NCI-H2227 (cell line): ENCODE measurements at regions not wholly inside any gene's neighbourhood (a gene's known extent, or its start where the extent isn't known, plus 50 kb on each side); places are given as distances from the start of the nearest gene placed in this dataset.

Experiments
- DNase-seq: peaks from one replicate; lab custom pipeline; 2025; ENCODE audit not compliant: unreplicated experiment; lab: John Stamatoyannopoulos, UW

DNA sequence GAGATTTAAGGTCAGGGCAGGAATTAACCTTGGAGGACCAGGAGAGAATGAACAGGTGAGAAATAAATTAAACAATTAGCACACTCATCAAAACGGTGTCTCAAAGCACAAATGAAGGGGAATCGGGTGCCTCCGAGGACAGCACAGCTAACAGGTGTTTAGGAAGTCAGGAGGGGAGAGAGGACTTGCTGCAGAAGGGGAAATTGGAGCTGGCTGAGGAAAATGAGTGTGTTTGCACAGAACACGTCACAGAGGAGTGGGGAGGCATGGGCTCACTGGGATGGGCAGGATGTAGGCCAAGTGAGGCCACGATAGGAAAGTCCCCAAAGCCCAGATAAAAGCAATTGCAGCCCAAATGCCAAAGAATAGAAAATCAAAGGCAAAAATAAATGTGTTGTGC, 121.7 kb downstream of the ZNF664 start:
- no peak for DNase-seq

- DNase-seq = no peak
These were observed 123.1 kb downstream of the ZNF664 start for GRCh38 chr12:124096109-124096508.

GRCh38 chr12:124096869-124097434, 123.9 kb downstream of the ZNF664 start:
- DNase-seq = no peak

DNA sequence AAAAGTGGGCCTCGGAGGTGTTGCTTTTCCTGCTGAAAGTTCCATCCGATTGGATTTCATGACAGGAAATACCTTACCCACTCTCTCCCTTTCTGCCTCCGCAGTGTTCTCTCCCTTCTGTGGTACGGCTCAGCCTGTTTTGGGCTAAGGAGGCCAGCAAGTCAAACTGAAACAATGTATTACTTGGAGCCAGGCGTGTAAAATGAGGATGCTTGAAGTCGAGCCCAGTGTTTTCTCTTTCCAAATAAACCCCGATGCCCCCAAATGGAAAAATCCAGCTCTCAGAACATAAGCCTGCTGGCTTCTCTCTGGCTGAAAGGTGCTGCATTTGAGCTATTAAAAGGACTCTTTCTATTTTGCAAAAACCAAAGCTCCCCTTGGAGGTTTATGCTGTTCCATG, 124.7 kb downstream of the ZNF664 start:
- no peak for DNase-seq

GRCh38 chr12:124098101-124098757, 125.2 kb downstream of the ZNF664 start:
- DNase-seq = peak; percentile 17

DNA sequence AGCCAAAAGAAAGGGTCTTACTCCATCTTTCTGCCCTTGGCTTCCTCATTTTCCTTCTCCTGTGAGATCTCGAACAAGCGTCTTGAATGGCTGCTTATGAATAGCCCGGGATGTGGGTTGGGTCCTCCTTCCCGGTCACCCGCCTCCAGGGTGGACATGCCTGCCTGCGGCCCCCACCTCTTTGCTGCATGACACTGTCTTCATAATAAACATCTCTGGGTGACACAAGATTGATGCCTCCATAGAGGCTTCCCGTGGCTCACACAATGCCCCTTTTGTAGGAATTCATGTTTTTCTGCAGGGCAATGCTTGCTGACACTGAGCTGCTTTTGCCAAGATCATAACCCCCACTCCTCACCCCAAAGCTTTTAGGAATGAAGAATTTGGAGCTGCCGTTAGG, 125.9 kb downstream of the ZNF664 start:
- DNase-seq = no peak

- DNase-seq = no peak
These were observed 126.6 kb downstream of the ZNF664 start for GRCh38 chr12:124099661-124100060.

DNA sequence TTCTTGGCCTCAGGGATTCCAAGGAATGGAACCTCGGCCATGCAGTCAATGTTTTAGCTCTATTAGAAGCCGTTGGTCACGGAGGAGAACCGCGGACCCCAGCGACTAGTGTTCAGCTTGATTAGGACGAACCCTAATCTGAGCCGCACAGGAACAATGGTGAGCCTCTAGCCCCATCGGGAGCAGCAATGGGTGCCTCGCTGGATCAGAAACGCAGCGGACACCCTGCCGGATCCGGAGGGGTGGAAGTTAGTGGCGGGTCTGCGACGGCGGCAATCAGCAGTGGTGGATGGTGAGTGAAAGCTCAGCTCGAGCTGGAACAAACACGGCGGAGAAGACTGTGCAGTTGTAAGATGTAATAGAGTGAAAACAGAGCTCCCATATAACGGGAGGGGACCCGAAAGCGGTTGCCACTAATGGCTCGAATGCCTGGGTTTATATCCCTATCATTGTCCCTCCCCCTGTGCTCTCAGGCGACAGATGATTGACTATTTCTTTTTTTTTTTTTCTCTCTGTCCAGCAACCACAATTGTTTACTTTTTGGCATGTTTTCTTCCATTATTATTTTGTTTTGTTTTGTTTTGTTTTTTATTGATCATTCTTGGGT, 127.7 kb downstream of the ZNF664 start:
- DNase-seq = no peak

- no peak for DNase-seq
These were observed 132.5 kb downstream of the ZNF664 start for GRCh38 chr12:124105546-124105945.

- DNase-seq = no peak
These were observed 134.3 kb downstream of the ZNF664 start for GRCh38 chr12:124107351-124107750.

- no peak for DNase-seq
These were observed 136.7 kb downstream of the ZNF664 start for GRCh38 chr12:124109760-124110159.

DNA sequence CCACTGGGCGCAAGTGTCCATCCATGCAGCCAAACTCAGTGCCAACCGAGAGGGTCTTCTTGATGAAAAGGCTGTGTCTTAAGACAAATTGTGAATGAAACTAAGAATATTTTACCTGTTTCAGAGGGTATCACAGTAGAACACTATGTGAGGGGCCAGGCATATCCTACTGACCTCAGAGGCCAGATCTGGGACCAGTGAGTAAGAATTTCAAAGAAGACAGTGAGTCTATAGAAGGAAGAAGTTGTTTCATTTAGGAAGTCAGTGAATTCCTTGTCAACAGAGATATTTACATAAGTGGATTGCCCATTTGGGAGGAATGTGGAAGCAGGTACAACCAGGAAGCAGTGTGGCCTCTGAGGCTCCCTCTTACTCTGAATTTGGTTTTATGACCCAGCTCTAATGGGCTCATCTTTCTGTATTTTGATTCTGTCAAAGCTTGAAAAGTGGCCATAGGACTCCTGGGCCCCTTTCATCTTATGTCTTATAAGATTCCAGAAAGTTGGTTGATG, 137.4 kb downstream of the ZNF664 start:
- DNase-seq = no peak

DNA sequence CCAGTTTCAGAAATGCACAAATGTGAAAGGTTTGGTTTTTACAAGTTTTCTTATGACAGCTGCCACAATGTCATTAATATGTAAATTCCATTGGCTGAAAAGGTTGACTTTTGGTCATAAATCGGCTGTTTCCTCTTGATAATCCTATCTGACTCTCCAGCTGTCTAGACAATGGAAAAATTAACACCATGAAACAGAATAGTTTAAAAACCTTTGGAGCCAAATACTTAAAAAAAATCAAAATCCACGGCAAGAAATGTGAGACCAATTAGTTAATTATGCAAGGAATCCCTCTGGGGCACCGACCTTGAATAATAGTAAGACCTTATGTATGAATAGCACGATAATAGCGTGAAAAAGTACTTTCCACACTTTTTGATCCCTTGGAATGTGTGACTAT, 138.0 kb downstream of the ZNF664 start:
- DNase-seq = no peak

- no peak for DNase-seq
These were observed 141.3 kb downstream of the ZNF664 start for GRCh38 chr12:124114316-124114715.

DNA sequence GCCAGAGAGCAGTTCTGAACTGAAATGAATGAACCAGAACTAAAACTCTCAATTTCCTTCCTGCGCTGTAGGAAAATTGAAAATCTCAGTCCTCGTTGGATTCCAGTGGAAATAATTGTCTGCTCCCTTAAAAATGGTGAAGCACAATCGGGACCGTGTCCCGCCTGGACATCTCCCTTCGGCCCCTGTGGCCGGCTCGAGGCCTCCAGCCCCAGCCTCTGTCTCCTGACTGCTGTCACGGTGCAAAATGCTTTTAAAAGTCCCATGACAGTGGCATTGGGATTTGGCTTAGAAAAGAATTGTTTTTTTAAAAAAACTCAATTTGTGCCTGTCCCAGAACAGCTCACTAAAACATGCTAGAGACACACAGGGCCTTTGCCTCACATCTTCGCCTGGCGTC, 142.5 kb downstream of the ZNF664 start:
- DNase-seq = no peak

DNA sequence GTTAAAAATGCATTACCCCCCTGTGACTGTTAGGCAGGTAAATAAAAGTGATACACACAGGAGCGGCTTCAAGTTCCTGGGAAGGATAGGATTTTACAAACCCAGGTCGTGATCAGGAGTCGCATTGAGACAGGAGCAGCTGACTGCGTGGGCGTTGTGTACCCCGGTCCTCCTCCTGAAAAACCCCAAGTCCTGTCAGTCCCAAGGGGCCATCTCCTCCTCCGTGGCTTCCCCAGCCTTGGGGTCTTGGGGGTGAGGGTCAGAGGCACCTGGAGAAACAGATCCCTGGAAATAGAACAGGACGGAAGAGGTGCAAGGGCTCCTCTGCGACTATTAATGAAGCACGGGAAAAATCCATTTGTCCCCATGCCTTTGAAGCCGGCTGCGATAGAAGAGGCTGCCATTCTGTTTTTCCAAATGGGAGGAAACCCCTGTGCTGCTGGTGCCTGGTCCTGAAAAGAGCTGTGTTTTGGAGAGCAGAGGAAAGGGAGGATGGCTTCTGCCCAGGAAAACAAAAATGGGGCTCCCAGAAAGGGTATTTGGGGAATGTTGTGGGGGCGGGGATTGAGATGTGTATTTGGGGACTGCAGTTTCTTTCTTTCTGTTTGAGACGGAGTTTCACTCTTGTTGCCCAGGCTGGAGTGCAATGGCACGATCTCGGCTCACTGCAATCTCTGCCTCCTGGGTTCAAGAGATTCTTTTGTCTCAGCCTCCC, 143.1 kb downstream of the ZNF664 start:
- DNase-seq = no peak

DNA sequence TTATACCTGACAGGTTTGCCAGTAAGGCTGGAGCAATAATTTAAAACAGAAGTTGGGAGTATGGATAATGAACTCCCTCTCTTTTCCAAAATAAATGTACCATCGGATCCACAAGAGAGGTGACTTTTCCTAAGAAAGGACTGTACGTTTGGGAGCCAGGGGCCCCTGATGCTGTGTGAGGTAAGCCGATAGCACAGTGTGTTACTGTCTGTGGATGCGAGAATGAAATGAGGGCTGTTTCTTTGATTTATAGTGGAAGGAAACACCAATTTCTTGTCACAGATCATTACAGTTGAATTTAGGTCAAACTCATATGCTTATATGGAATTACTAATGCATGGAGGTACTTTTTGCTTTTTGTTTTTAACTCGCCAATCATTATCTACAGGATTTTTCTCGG, 147.7 kb downstream of the ZNF664 start:
- DNase-seq = no peak

GRCh38 chr12:124122722-124123121, 149.7 kb downstream of the ZNF664 start:
- DNase-seq = no peak

GRCh38 chr12:124123296-124124000, 150.4 kb downstream of the ZNF664 start:
- DNase-seq = no peak

GRCh38 chr12:124125203-124125871, 152.3 kb downstream of the ZNF664 start:
- DNase-seq = peak; percentile 82
